K562 (cell line): ENCODE measurements at regions not wholly inside any gene's neighbourhood (a gene's known extent, or its start where the extent isn't known, plus 50 kb on each side); places are given as distances from the start of the nearest gene placed in this dataset.

Source experiments
- ATAC-seq: fragments of 200-7000 bp; cut with Tn5 transposase; 3 replicates; pipeline ENCODE4 v1.9.1; 2020; ENCODE audit warnings: moderate library complexity
- BruUV-seq: library from RNA; stranded (reverse); fragments of 400-500 nt; replicated peaks from 2 replicates; lab custom pipeline; 2021; lab: Mats Ljungman, UMichigan
- CTCF ChIA-PET: fragments of 300-600 bp; formaldehyde crosslinking; extraction: SDS; loops from one replicate; lab custom pipeline; 2021; ENCODE audit warnings: low intra/inter-chr PET ratio; lab: Yijun Ruan, JAX
- POLR2A ChIA-PET: fragments of 300-600, 350-650 bp; sonication (Branson Sonifier 250); formaldehyde crosslinking; extraction: SDS; loops from one replicate; lab custom pipeline; 2021; ENCODE audit warnings: antibody characterized with exemption, inconsistent platforms; lab: Yijun Ruan, JAX
- DNase-seq, 4 experiments: peaks; one replicate each; pipeline versions ENCODE4 v3.0.0 to v3.0.0-alpha.2; 2011 to 2018; ENCODE audit warnings: low spot score in 3 of 4, mixed read lengths in 3 of 4; ENCODE audit errors: extremely low read depth in 1 of 4
- FAIRE-seq: peaks from 2 replicates; lab custom pipeline; 2011; peaks lifted over from hg19 to GRCh38; lab: Jason Lieb, UNC
- H2AFZ ChIP-seq: 2 replicates; pipeline ENCODE4 v1.6.0; 2011; ENCODE audit warnings: low read depth, low read length, control low read depth, inconsistent platforms
- H3K27ac ChIP-seq: fragments of 200-600 bp; 3 replicates; pipeline ENCODE4 v1.8.0; 2011; ENCODE audit warnings: low read depth, mild to moderate bottlenecking, control low read depth, inconsistent platforms, low read length, moderate library complexity, mixed read lengths; ENCODE audit errors: extremely low read depth
- H3K27me3 ChIP-seq, 2 experiments: fragments of 300-600 bp in 1 of 2; 2 replicates in 1 of 2; 3 replicates in 1 of 2; pipeline versions ENCODE4 v1.6.0 to v1.8.0; 2011; ENCODE audit warnings: inconsistent platforms in 2 of 2, low read length in 2 of 2, mild to moderate bottlenecking in 1 of 2, mixed read lengths in 1 of 2, moderate library complexity in 1 of 2; ENCODE audit not compliant: control insufficient read depth in 2 of 2, insufficient read depth in 2 of 2
- H3K36me3 ChIP-seq: fragments of 300-600 bp; 3 replicates; pipeline ENCODE4 v1.8.0; 2011; ENCODE audit warnings: mild to moderate bottlenecking, low read length, inconsistent platforms; ENCODE audit not compliant: control insufficient read depth, insufficient read depth
- H3K4me1 ChIP-seq, 2 experiments: fragments of 200-600 bp in 1 of 2; replicated peaks in 1 of 2; 2 replicates in 1 of 2; 3 replicates in 1 of 2; pipeline versions ENCODE4 v1.5.1 to v1.8.0; 2011; ENCODE audit warnings: inconsistent platforms in 2 of 2, low read length in 2 of 2, mild to moderate bottlenecking in 1 of 2, mixed read lengths in 1 of 2, moderate library complexity in 1 of 2; ENCODE audit not compliant: control insufficient read depth in 2 of 2, insufficient read depth in 2 of 2
- H3K4me2 ChIP-seq: 2 replicates; pipeline ENCODE4 v1.6.1; 2011; ENCODE audit warnings: low read length, control low read depth, inconsistent platforms, mixed read lengths; ENCODE audit not compliant: insufficient read depth
- H3K4me3 ChIP-seq: fragments of 200-600 bp; sonication (generic), shearing (Covaris generic); 2 replicates; pipeline ENCODE4 v1.5.1; 2016; ENCODE audit warnings: control low read depth, inconsistent platforms
- H3K79me2 ChIP-seq: fragments of 200-600 bp; 3 replicates; pipeline ENCODE4 v1.8.0; 2011; ENCODE audit warnings: low read length, inconsistent platforms; ENCODE audit not compliant: control insufficient read depth, insufficient read depth
- H3K9ac ChIP-seq, 2 experiments: 2 replicates each; pipeline versions ENCODE4 v1.6.0 to v1.6.1; 2011; ENCODE audit warnings: low read depth in 2 of 2, low read length in 2 of 2, control low read depth in 1 of 2, inconsistent platforms in 1 of 2, mild to moderate bottlenecking in 1 of 2, mixed read lengths in 1 of 2; ENCODE audit not compliant: insufficient read depth in 1 of 2
- H3K9me1 ChIP-seq: one replicate; pipeline ENCODE4 v1.6.0; 2011; ENCODE audit warnings: inconsistent platforms, mild to moderate bottlenecking, low read length, moderate library complexity; ENCODE audit not compliant: control insufficient read depth, insufficient read depth
- H3K9me3 ChIP-seq: replicated peaks from 2 replicates; pipeline ENCODE4 v1.5.1; 2011; ENCODE audit warnings: low read depth, low read length, inconsistent platforms; ENCODE audit not compliant: control insufficient read depth, insufficient read depth
- H4K20me1 ChIP-seq: replicated peaks from 2 replicates; pipeline ENCODE4 v1.6.1; 2011; ENCODE audit warnings: low read length, inconsistent platforms, mixed read lengths; ENCODE audit not compliant: control insufficient read depth, insufficient read depth
- BCL6 ChIP-seq: fragments of 250-450 bp; sonication (Bioruptor Pico); IDR thresholded peaks from 2 replicates; pipeline ENCODE4 v1.4.0; 2020
- CREB3L1 ChIP-seq: fragments of 450-650 bp; IDR thresholded peaks from 2 replicates; pipeline ENCODE4 v1.6.1; 2014; ENCODE audit warnings: low read depth, mild to moderate bottlenecking, moderate library complexity, borderline replicate concordance
- EGR1 ChIP-seq: fragments of 450-650 bp; conservative IDR thresholded peaks from 2 replicates; pipeline ENCODE4 v1.6.1; 2017; ENCODE audit warnings: mild to moderate bottlenecking
- RNF219 ChIP-seq: fragments of 250-450 bp; sonication (Bioruptor Pico); IDR thresholded peaks from 2 replicates; pipeline ENCODE4 v1.5.0; 2022; ENCODE audit warnings: mild to moderate bottlenecking
- SMAD2 ChIP-seq: fragments of 150-350 bp; IDR thresholded peaks from 2 replicates; pipeline ENCODE4 v1.6.1; 2014; ENCODE audit warnings: low read depth, mild to moderate bottlenecking, low read length
- ZNF217 ChIP-seq: sonication (generic); formaldehyde crosslinking; IDR thresholded peaks from 2 replicates; pipeline ENCODE4 v1.8.0; 2022; ENCODE audit warnings: mild to moderate bottlenecking, missing genetic modification reagents
- ZNF316 ChIP-seq: fragments of 450-650 bp; IDR thresholded peaks from 2 replicates; pipeline ENCODE4 v1.6.1; 2016
- WGBS: fragments of 100-300 bp; shearing (Covaris generic); methylation state at CpG from one replicate; pipeline ENCODE4 v1.1.6; 2016; ENCODE audit warnings: low coverage, mixed read lengths; ENCODE audit not compliant: insufficient coverage; ENCODE audit errors: missing lambda C conversion rate; 5-methylcytosine and 5-hydroxymethylcytosine counted together
- in situ Hi-C: fragments of 300-500 bp; cut with MboI; formaldehyde crosslinking; loops from 4 replicates; pipeline ENCODE4 v1.15.0; 2018; ENCODE audit warnings: inconsistent platforms, mixed read lengths
- intact Hi-C: fragments of 100-400 bp; cut with micrococcal nuclease; formaldehyde crosslinking; loops from 2 replicates; pipeline ENCODE4 v1.14.2; 2022
- TF ChIP-seq, protein P1 (sequence below): fragments of 250-450 bp; sonication (Bioruptor Pico); IDR thresholded peaks from 2 replicates; pipeline ENCODE4 v1.5.0; 2021; ENCODE audit warnings: mild to moderate bottlenecking, moderate library complexity

- H3K27ac ChIP-seq: no peak overlapping the region
- ATAC-seq: peak; percentile 79
- POLR2A ChIA-PET: no interaction called here
- FAIRE-seq: no peak
- no peaks in the 10 kb centered on the region for H3K9me3 ChIP-seq
- no peaks in the 10 kb centered on the region for H3K9me1 ChIP-seq
- no peak overlapping the region for H3K9ac ChIP-seq
- no peak overlapping the region for H3K4me3 ChIP-seq
- no peak overlapping the region for H2AFZ ChIP-seq
- H3K27me3 ChIP-seq: peaks cover 0 to 4% of the 10 kb centered on the region in 2 experiments; a peak in 2 of 5 replicates
- in situ Hi-C loops: no loop called here
- H4K20me1 ChIP-seq: no peaks in the 10 kb centered on the region
- peak; percentile 18 to 62 (median 46) for DNase-seq
- no TSS peak for BruUV-seq
- TF ChIP-seq EGR1 (peak; percentile 33), SMAD2 (no peak)
- H3K79me2 ChIP-seq: no peaks in the 10 kb centered on the region
- no peaks in the 10 kb centered on the region for H3K36me3 ChIP-seq
- no peak overlapping the region for H3K4me2 ChIP-seq
- peaks cover 0 to 4% of the 10 kb centered on the region in 2 experiments; a peak in 1 of 5 replicates for H3K4me1 ChIP-seq
- CTCF ChIA-PET: interaction anchor here (0.6 kb wide), 1 partner anchor 949 kb away, joined by 5 read pairs; no protein-coding TSS in a partner anchor
- intact Hi-C loops: no loop called here
- 3% methylated on average over 11 of the region's 11 CpGs for WGBS
These were observed 87.6 kb downstream of the MUC16 start for GRCh38 chr19:8922591-8922990.

DNA sequence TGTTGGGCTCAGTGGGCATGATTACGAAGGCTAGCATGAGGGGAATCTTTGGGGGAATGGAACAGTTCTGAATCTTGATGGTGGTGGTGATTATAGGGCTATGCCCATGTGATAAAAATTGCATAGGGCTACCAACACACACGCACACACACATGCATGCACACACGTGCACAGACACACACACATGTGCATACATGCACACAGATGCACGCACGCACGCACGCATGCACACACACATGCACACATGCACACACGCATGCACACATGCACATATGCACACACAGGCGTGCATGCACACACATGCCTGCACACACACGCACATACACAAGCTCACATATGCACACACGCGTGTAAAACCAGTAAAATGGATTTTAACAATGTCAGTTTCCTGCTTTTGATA, 85.9 kb downstream of the MUC16 start:
- no peak for TF ChIP-seq RNF219
- no peak for TF ChIP-seq BCL6
- TF ChIP-seq ZNF316: no peak
- TF ChIP-seq, protein P1, sequence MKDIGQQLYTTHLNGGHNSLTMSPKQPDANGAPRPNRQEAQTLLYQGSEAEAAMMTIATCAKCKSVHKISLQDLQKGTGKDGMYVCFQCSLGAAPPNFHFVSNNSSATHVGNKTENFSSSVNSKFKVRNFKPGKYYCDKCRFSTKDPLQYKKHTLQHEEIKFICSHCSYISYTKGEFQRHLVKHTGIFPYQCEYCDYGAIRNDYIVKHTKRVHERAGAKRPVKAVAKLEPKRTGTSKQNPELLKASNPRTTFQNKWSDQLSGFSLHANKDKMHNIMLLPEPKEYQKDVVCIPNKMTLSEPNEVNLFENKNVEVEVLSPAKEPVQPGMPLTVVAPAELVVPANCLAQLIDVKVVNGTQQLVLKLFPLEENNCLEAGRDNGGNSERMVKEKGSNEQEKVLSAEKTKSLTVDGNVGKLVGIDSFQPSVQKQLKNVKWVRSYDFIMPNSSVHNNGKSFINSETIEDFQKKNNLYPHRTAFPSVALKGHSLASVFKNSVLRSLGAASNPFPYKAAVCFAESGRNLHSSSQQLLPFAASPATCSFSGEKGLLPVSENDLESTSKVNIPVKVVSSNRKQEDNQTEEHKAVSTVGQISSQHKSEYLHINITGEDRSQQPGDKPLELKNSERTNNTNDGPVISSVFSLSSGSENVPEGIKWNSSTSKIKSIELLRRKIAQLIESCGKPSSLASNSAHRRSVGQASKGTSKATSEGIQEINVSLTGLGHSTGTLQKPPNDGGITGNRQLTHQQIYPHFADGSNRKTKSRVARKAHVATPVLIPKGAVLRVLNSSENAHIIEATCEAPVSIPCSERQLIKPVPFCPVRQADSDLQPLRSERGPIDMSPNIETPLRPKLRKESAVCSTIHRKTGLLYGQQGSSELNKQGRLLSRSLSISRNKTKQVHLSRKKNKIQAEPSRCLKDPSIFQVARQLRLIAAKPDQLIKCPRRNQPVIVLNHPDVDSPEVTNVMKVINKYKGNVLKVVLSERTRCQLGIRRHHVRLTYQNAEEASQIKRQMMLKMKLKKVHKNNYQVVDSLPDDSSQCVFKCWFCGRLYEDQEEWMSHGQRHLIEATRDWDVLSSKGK (CRISPR knock-in tag): no peak
- TF ChIP-seq ZNF217 (CRISPR knock-in tag): no peak
- no peak for TF ChIP-seq CREB3L1
- no peaks in the 10 kb centered on the region for H3K79me2 ChIP-seq
- intact Hi-C loops (no loop called here), in situ Hi-C loops (no loop called here)
- no peaks in the 10 kb centered on the region for H3K36me3 ChIP-seq
- H3K27me3 ChIP-seq: peaks cover 0 to 4% of the 10 kb centered on the region in 2 experiments; a peak in 2 of 5 replicates
- no peaks in the 10 kb centered on the region for H4K20me1 ChIP-seq
- peaks cover 0 to 4% of the 10 kb centered on the region in 2 experiments; a peak in 1 of 5 replicates for H3K4me1 ChIP-seq
- 17% methylated on average over 12 of the region's 12 CpGs for WGBS
- H3K4me3 ChIP-seq: no peak overlapping the region
- ATAC-seq: no peak
- H3K9me1 ChIP-seq: no peaks in the 10 kb centered on the region
- BruUV-seq: no TSS peak
- FAIRE-seq: no peak
- H3K9ac ChIP-seq: no peak overlapping the region
- ChIA-PET CTCF (no interaction called here), POLR2A (no interaction called here)
- no peak overlapping the region for H3K4me2 ChIP-seq
- no peaks in the 10 kb centered on the region for H3K9me3 ChIP-seq
- DNase-seq: no peak
- H2AFZ ChIP-seq: no peak overlapping the region
- H3K27ac ChIP-seq: no peak overlapping the region
